CD4-positive, alpha-beta T cell (primary cell): ENCODE measurements at regions not wholly inside any gene's neighbourhood (a gene's known extent, or its start where the extent isn't known, plus 50 kb on each side); places are given as distances from the start of the nearest gene placed in this dataset.
A peak's percentile ranks its signal among the peaks of the same experiment; 100 is the strongest.

Source experiments
- ATAC-seq: fragments of 200-7000 bp; cut with Tn5 transposase; one replicate; pipeline ENCODE4 v1.10.0; 2022; ENCODE audit warnings: mild to moderate bottlenecking; ENCODE audit not compliant: poor library complexity
- CTCF ChIA-PET: fragments of 350-600 bp; sonication (Branson Sonifier 250); formaldehyde crosslinking; loops from one replicate; lab custom pipeline; 2021; ENCODE audit warnings: antibody characterized with exemption, inconsistent platforms; lab: Charles Lee
- POLR2A ChIA-PET: fragments of 350-600 bp; sonication (Branson Sonifier 250); formaldehyde crosslinking; loops from one replicate; lab custom pipeline; 2021; ENCODE audit warnings: antibody characterized with exemption, inconsistent platforms; lab: Charles Lee
- DNase-seq, 14 experiments: peaks; one replicate each; pipeline ENCODE4 v3.0.0-alpha.2; 2013 to 2020; ENCODE audit warnings: mixed read lengths in 2 of 14
- H3K27ac ChIP-seq, 2 donors: one replicate each; pipeline versions ENCODE4 v1.5.1 to v1.7.0; 2013; ENCODE audit warnings: low read length in 2 of 2, low read depth in 1 of 2, mild to moderate bottlenecking in 1 of 2
- H3K27me3 ChIP-seq, 2 experiments: 1 replicate in 1 of 2; 2 replicates in 1 of 2; pipeline versions ENCODE4 v1.6.1 to v1.7.0; 2013; ENCODE audit warnings: low read length in 2 of 2, control low read depth in 1 of 2, mild to moderate bottlenecking in 1 of 2, moderate library complexity in 1 of 2; ENCODE audit not compliant: insufficient read depth in 2 of 2, control insufficient read depth in 1 of 2
- H3K36me3 ChIP-seq: one replicate; pipeline ENCODE4 v1.6.1; 2013; ENCODE audit warnings: low read length, control low read depth; ENCODE audit not compliant: insufficient read depth
- H3K4me1 ChIP-seq: one replicate; pipeline ENCODE4 v1.6.1; 2013; ENCODE audit warnings: low read length, control low read depth; ENCODE audit not compliant: insufficient read depth
- H3K4me3 ChIP-seq: one replicate; pipeline ENCODE4 v1.5.1; 2013; ENCODE audit warnings: mild to moderate bottlenecking, low read length, moderate library complexity
- H3K9me3 ChIP-seq, 2 experiments: 1 replicate in 1 of 2; 2 replicates in 1 of 2; pipeline versions ENCODE4 v1.6.1 to v1.7.0; 2013; ENCODE audit warnings: low read length in 2 of 2, mild to moderate bottlenecking in 2 of 2, control low read depth in 1 of 2, moderate library complexity in 1 of 2; ENCODE audit not compliant: control insufficient read depth in 1 of 2, insufficient read depth in 1 of 2
- H3K27ac Mint-ChIP-seq: one replicate; pipeline ENCODE4 v1.8.0; 2020; ENCODE audit warnings: mixed read lengths
- H3K27me3 Mint-ChIP-seq: one replicate; pipeline ENCODE4 v1.8.0; 2021; ENCODE audit warnings: mixed read lengths
- H3K36me3 Mint-ChIP-seq: one replicate; pipeline ENCODE4 v1.8.0; 2021; ENCODE audit warnings: low read depth, mixed read lengths
- H3K4me1 Mint-ChIP-seq: one replicate; pipeline ENCODE4 v1.8.0; 2021; ENCODE audit warnings: low read depth, mixed read lengths
- H3K4me3 Mint-ChIP-seq: one replicate; pipeline ENCODE4 v1.8.0; 2020; ENCODE audit warnings: mild to moderate bottlenecking, mixed read lengths
- H3K9me3 Mint-ChIP-seq: one replicate; pipeline ENCODE4 v1.8.0; 2020; ENCODE audit warnings: mixed read lengths
- intact Hi-C, 2 experiments: fragments of 100-400 bp; cut with DNase I in 1 of 2; cut with micrococcal nuclease in 1 of 2; formaldehyde crosslinking; loops; one replicate each; pipeline versions ENCODE4 v1.15.1 to v1.9.0; 2023 to 2025; cut with DNase I, micrococcal nuclease
- TF ChIP-seq, protein P1 (sequence below): fragments of 200-600 bp; IDR thresholded peaks from one replicate; pipeline ENCODE4 v1.8.0; 2022; ENCODE audit warnings: antibody characterized with exemption, mild to moderate bottlenecking

- intact Hi-C loops, result loop anchor here (2.0 to 10.0 kb wide), 5 partner anchors 33 to 409 kb away; partner anchors contain the start of gene GPR18 (in 1 of the 2)
- H3K4me1 ChIP-seq, result peaks cover 48% of the 10 kb centered on the region
- POLR2A ChIA-PET, result interaction anchor here (0.7 to 5.4 kb wide), 14 partner anchors 10 to 172 kb away, joined by 3 to 113 read pairs (median 6); partner anchors contain the start of gene GPR18
- peak overlapping the region in 1 of 2 donors; percentile 79 for H3K27ac ChIP-seq
- H3K4me3 Mint-ChIP-seq, result peak overlapping the region; percentile 94
- no peaks in the 10 kb centered on the region for H3K9me3 ChIP-seq
- no peaks in the 10 kb centered on the region for H3K27me3 Mint-ChIP-seq
- TF ChIP-seq, protein P1, sequence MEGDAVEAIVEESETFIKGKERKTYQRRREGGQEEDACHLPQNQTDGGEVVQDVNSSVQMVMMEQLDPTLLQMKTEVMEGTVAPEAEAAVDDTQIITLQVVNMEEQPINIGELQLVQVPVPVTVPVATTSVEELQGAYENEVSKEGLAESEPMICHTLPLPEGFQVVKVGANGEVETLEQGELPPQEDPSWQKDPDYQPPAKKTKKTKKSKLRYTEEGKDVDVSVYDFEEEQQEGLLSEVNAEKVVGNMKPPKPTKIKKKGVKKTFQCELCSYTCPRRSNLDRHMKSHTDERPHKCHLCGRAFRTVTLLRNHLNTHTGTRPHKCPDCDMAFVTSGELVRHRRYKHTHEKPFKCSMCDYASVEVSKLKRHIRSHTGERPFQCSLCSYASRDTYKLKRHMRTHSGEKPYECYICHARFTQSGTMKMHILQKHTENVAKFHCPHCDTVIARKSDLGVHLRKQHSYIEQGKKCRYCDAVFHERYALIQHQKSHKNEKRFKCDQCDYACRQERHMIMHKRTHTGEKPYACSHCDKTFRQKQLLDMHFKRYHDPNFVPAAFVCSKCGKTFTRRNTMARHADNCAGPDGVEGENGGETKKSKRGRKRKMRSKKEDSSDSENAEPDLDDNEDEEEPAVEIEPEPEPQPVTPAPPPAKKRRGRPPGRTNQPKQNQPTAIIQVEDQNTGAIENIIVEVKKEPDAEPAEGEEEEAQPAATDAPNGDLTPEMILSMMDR, result no peak
- H3K36me3 Mint-ChIP-seq, result peaks cover 24% of the 10 kb centered on the region
- ATAC-seq, result no peak
- no peaks in the 10 kb centered on the region for H3K27me3 ChIP-seq
- peak overlapping the region; percentile 90 for H3K27ac Mint-ChIP-seq
- H3K36me3 ChIP-seq, result no peaks in the 10 kb centered on the region
- H3K4me3 ChIP-seq, result peak overlapping the region; percentile 72
- DNase-seq, result no peak
- CTCF ChIA-PET, result interaction anchor here (1.0 to 2.9 kb wide), 6 partner anchors 19 to 184 kb away, joined by 3 to 12 read pairs (median 7); no protein-coding TSS in a partner anchor
- peaks cover 55% of the 10 kb centered on the region for H3K4me1 Mint-ChIP-seq
- H3K9me3 Mint-ChIP-seq, result no peaks in the 10 kb centered on the region
Observed at GRCh38 chr13:99085808-99086266, 108.0 kb upstream of the DOCK9 start.

DNA sequence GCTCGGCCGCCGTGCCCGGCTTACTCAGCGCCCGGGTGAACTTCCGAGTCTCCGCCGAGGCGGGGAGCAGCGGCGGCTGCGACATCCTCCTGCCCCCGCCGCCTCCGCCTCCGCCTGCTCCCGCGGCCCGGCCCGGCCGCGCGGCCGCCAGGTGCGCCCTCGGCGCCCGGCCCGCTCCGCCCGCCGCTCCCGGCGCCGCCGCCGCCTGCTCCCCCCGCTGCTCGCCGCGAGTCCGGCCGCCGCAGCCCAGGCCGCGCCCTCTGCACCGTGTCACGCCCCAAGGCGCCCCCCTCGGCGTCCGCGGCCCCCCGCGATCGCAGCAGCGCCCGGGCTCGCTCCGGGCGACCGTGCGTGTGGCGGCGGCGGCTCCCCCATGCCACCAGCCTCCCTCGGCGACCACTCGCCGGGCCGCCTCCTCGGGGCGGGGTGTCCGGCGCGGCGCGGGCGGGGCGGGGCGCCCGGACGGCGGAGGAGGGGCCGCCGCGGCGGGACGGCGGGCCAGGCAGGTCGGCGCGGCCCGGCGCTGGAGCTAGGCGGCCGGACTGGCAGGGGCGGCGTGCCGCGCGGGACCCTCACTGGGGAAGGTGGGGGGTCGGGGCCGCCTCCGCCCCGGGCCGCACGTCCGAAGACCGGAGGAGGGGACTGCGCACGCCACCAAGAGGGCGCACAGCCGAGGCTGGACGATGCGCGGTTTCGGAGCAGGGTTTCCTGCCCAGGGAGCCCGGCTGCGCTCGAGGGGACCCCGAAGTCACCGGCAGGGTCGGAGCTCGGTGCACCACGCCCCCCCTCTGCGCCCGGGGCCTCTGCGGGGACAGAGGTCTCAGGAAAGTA lies 108.6 kb upstream of the DOCK9 start:
- Mint-ChIP-seq H3K27me3 (no peaks in the 10 kb centered on the region), H3K4me3 (peak overlapping the region; percentile 94), H3K9me3 (no peaks in the 10 kb centered on the region), H3K27ac (peak overlapping the region; percentile 90), H3K4me1 (peaks cover 48% of the 10 kb centered on the region), H3K36me3 (peaks cover 24% of the 10 kb centered on the region)
- intact Hi-C loops, result loop anchor here (2.0 to 10.0 kb wide), 4 partner anchors 40 to 408 kb away; partner anchors contain the start of gene GPR18 (in 1 of the 2)
- peaks cover 45% of the 10 kb centered on the region for H3K4me1 ChIP-seq
- no peaks in the 10 kb centered on the region for H3K36me3 ChIP-seq
- TF ChIP-seq, protein P1, result no peak
- peak overlapping the region; percentile 87 to 99 for H3K27ac ChIP-seq
- no peaks in the 10 kb centered on the region for H3K27me3 ChIP-seq
- no peaks in the 10 kb centered on the region for H3K9me3 ChIP-seq
- DNase-seq (peak; percentile 58 to 92 (median 72)), ATAC-seq (peak; percentile 51)
- H3K4me3 ChIP-seq, result peak overlapping the region; percentile 72
- POLR2A ChIA-PET, result interaction anchor here (0.6 to 5.4 kb wide), 31 partner anchors 8 to 1653 kb away, joined by 3 to 113 read pairs (median 4); partner anchors contain the start of genes GPR18, RAP2A, TM9SF2 and UBAC2
- CTCF ChIA-PET, result interaction anchor here (0.8 to 2.9 kb wide), 9 partner anchors 20 to 183 kb away, joined by 3 to 12 read pairs (median 6); no protein-coding TSS in a partner anchor

DNA sequence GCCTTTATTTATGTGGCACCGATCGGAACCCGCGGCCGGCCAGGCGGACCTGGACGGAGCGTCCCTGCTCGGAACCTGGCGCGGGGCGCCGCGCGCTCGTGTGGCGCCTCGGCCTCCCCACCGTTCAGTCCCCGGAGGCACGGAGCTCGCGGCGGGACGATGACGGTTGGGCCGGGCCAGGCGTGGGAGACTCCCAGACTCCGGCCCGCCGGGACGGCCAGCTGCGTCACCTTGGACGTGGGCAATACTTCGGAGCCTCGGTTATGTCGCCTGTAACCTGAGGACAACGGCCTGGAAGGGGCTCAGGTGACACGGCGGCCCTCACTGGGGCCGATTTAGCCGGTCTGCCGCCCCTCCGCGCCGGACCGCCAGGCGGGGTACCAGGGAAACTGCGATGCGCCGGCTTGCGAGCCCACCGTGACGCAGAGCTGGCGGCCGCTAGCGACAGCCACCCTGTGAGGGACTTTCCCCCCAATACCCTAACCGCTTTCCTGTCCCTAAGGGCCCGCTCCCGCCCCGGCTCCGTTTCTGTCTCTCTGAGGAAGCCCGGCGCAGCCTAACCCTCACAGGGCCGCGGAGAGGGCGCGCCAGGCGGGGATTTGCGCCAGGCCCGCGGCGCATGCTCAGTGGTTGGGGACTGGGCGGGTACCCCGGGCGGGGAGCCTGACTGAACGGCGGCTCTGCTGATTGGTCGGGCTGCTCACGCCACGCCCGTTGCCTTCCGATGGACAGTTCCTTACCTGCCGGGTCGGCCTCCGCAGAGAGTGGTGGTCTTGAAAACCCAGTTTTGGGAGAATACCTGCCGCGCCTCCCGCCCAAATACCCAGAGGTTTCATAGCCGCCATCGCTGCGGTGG lies 109.5 kb upstream of the DOCK9 start:
- H3K9me3 ChIP-seq, result no peaks in the 10 kb centered on the region
- peak overlapping the region; percentile 99 for H3K27ac Mint-ChIP-seq
- H3K4me3 Mint-ChIP-seq, result peak overlapping the region; percentile 97
- H3K9me3 Mint-ChIP-seq, result no peaks in the 10 kb centered on the region
- H3K27me3 Mint-ChIP-seq, result no peaks in the 10 kb centered on the region
- H3K4me1 Mint-ChIP-seq, result peaks cover 48% of the 10 kb centered on the region
- intact Hi-C loops, result loop anchor here (2.0 to 10.0 kb wide), 4 partner anchors 41 to 407 kb away; partner anchors contain the start of gene GPR18 (in 1 of the 2)
- DNase-seq (peak; percentile 87 to 96 (median 93)), ATAC-seq (peak; percentile 73)
- TF ChIP-seq, protein P1, result peak; percentile 30
- peaks cover 43% of the 10 kb centered on the region for H3K4me1 ChIP-seq
- POLR2A ChIA-PET, result interaction anchor here (0.6 to 5.4 kb wide), 30 partner anchors 9 to 1654 kb away, joined by 3 to 113 read pairs (median 4); partner anchors contain the start of genes GPR18, RAP2A, TM9SF2 and UBAC2
- peak overlapping the region; percentile 70 for H3K4me3 ChIP-seq
- no peaks in the 10 kb centered on the region for H3K27me3 ChIP-seq
- H3K36me3 ChIP-seq, result no peaks in the 10 kb centered on the region
- H3K36me3 Mint-ChIP-seq, result peaks cover 24% of the 10 kb centered on the region
- CTCF ChIA-PET, result interaction anchor here (0.8 to 2.9 kb wide), 8 partner anchors 21 to 182 kb away, joined by 3 to 12 read pairs (median 8); no protein-coding TSS in a partner anchor
- H3K27ac ChIP-seq, result peak overlapping the region; percentile 87 to 99
